GM12892 (cell line): ENCODE measurements at regions not wholly inside any gene's neighbourhood (a gene's known extent, or its start where the extent isn't known, plus 50 kb on each side); places are given as distances from the start of the nearest gene placed in this dataset.

Experiments used
- POLR2A ChIP-seq: IDR thresholded peaks from 2 replicates; pipeline ENCODE4 v1.6.1; 2011; ENCODE audit warnings: low read depth, low read length, control low read depth
- POLR2AphosphoS5 ChIP-seq: IDR thresholded peaks from 2 replicates; pipeline ENCODE4 v1.6.1; 2011; ENCODE audit warnings: low read depth, low read length, control low read depth
- TAF1 ChIP-seq: IDR thresholded peaks from 2 replicates; pipeline ENCODE4 v1.6.1; 2011; ENCODE audit warnings: low read depth, mild to moderate bottlenecking, control low read depth, low read length, borderline replicate concordance

DNA sequence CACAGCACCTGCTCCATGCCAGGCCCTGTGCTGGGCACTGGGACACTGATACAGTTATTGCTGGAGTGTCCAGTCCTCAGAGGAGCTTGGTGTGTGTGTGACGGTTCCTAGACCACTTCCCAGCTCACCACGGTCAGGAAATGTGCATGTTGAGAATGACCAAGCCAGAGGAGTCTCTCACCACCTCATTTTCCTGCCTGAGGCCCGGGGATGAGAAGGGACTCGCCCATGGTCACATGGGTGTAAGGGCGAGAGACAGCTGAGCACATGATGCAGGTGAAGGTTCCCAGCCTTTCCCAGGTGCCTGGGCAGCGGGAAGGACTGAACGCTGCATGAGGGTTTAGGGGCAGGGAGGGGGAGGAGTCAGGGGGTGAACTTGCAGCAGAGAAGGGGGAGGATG, 180.9 kb upstream of the TLE3 start:
- TF ChIP-seq POLR2AphosphoS5 (no peak), POLR2A (no peak), TAF1 (no peak)
